ENCODE measurements at regions not wholly inside any gene's neighbourhood (a gene's known extent, or its start where the extent isn't known, plus 50 kb on each side); places are given as distances from the start of the nearest gene placed in this dataset.

- TF ChIP-seq POLR2A (IDR thresholded peaks at IDR 0.05; ENCODE audit: extremely low read depth, insufficient read length) (no peak), CTCF (IDR thresholded peaks at IDR 0.05; ENCODE audit: low read depth, low read length) (no peak), MYC (IDR thresholded peaks at IDR 0.05; ENCODE audit: low read depth, low read length) (no peak), MAX (IDR thresholded peaks at IDR 0.05; ENCODE audit: low read depth, low read length) (no peak)
- no peak overlapping the region for H3K4me3 ChIP-seq (ENCODE audit: low read depth, low read length)
- no peak for DNase-seq (ENCODE audit: low read depth)
Measured at GRCh38 chr11:101292661-101293240, 163.1 kb upstream of the PGR start.

- H3K4me3 ChIP-seq (ENCODE audit: low read depth, low read length): no peak overlapping the region
- DNase-seq (ENCODE audit: low read depth): no peak
- TF ChIP-seq CTCF (IDR thresholded peaks at IDR 0.05; ENCODE audit: low read depth, low read length) (no peak), MAX (IDR thresholded peaks at IDR 0.05; ENCODE audit: low read depth, low read length) (no peak)
Measured at GRCh38 chr11:101291279-101291678, 161.7 kb upstream of the PGR start.

- DNase-seq (ENCODE audit: low read depth): no peak
- no peak for TF ChIP-seq CTCF (IDR thresholded peaks at IDR 0.05; ENCODE audit: low read depth, low read length)
- TF ChIP-seq MAX (IDR thresholded peaks at IDR 0.05; ENCODE audit: low read depth, low read length): no peak
- TF ChIP-seq MYC (IDR thresholded peaks at IDR 0.05; ENCODE audit: low read depth, low read length): no peak
- TF ChIP-seq POLR2A (IDR thresholded peaks at IDR 0.05; ENCODE audit: extremely low read depth, insufficient read length): no peak
- no peak overlapping the region for H3K4me3 ChIP-seq (ENCODE audit: low read depth, low read length)
Measured at GRCh38 chr11:101288392-101288791, 158.8 kb upstream of the PGR start.

GRCh38 chr11:101279728-101280127, 150.1 kb upstream of the PGR start:
- TF ChIP-seq MYC (IDR thresholded peaks at IDR 0.05; ENCODE audit: low read depth, low read length) (no peak), CTCF (IDR thresholded peaks at IDR 0.05; ENCODE audit: low read depth, low read length) (no peak), MAX (IDR thresholded peaks at IDR 0.05; ENCODE audit: low read depth, low read length) (no peak), POLR2A (IDR thresholded peaks at IDR 0.05; ENCODE audit: extremely low read depth, insufficient read length) (no peak)
- no peak for DNase-seq (ENCODE audit: low read depth)
- H3K4me3 ChIP-seq (ENCODE audit: low read depth, low read length): no peak overlapping the region

- TF ChIP-seq CTCF (IDR thresholded peaks at IDR 0.05; ENCODE audit: low read depth, low read length): no peak
- no peak for TF ChIP-seq POLR2A (IDR thresholded peaks at IDR 0.05; ENCODE audit: extremely low read depth, insufficient read length)
- no peak for TF ChIP-seq MYC (IDR thresholded peaks at IDR 0.05; ENCODE audit: low read depth, low read length)
- TF ChIP-seq MAX (IDR thresholded peaks at IDR 0.05; ENCODE audit: low read depth, low read length): no peak
- no peak for DNase-seq (ENCODE audit: low read depth)
- H3K4me3 ChIP-seq (ENCODE audit: low read depth, low read length): no peak overlapping the region
Measured at GRCh38 chr11:101278286-101278685, 148.7 kb upstream of the PGR start.

GRCh38 chr11:101277036-101277435, 147.4 kb upstream of the PGR start:
- no peak for DNase-seq (ENCODE audit: low read depth)
- TF ChIP-seq MYC (IDR thresholded peaks at IDR 0.05; ENCODE audit: low read depth, low read length) (no peak), MAX (IDR thresholded peaks at IDR 0.05; ENCODE audit: low read depth, low read length) (no peak), POLR2A (IDR thresholded peaks at IDR 0.05; ENCODE audit: extremely low read depth, insufficient read length) (no peak)
- H3K4me3 ChIP-seq (ENCODE audit: low read depth, low read length): no peak overlapping the region

Measured in NB4 (cell line).